Endothelial cell of umbilical vein (primary cell): ENCODE measurements at regions not wholly inside any gene's neighbourhood (a gene's known extent, or its start where the extent isn't known, plus 50 kb on each side); places are given as distances from the start of the nearest gene placed in this dataset.

Experiments
- BruUV-seq: library from RNA; stranded (reverse); fragments of 400-500 nt; replicated peaks from 2 replicates; lab custom pipeline; 2021; lab: Mats Ljungman, UMichigan
- CTCF ChIA-PET: fragments of 300-600, 350-600 bp; sonication (Branson Sonifier 250); formaldehyde crosslinking; loops from one replicate; lab custom pipeline; 2021; ENCODE audit warnings: antibody characterized with exemption, inconsistent platforms; lab: Charles Lee
- POLR2A ChIA-PET: fragments of 300-600, 350-600 bp; sonication (Branson Sonifier 250); formaldehyde crosslinking; loops from one replicate; lab custom pipeline; 2021; ENCODE audit warnings: antibody characterized with exemption, inconsistent platforms; lab: Charles Lee
- DNase-seq: peaks from one replicate; pipeline ENCODE4 v3.0.0-alpha.2; 2011; ENCODE audit warnings: low read depth, low spot score
- FAIRE-seq: peaks from 2 replicates; lab custom pipeline; 2011; peaks lifted over from hg19 to GRCh38; lab: Jason Lieb, UNC
- H2AFZ ChIP-seq: 2 replicates; pipeline ENCODE4 v1.6.0; 2012; ENCODE audit warnings: low read depth, low read length, control low read depth, inconsistent platforms
- H3K27ac ChIP-seq: 2 replicates; pipeline ENCODE4 v1.5.1; 2011; ENCODE audit warnings: low read depth, mild to moderate bottlenecking, control low read depth, low read length, moderate library complexity; ENCODE audit not compliant: insufficient read depth
- H3K27me3 ChIP-seq, 2 experiments: 2 replicates each; pipeline versions ENCODE4 v1.6.0 to v1.6.1; 2011; ENCODE audit warnings: low read length in 2 of 2, mixed read lengths in 1 of 2; ENCODE audit not compliant: control insufficient read depth in 2 of 2, insufficient read depth in 2 of 2
- H3K36me3 ChIP-seq, 2 experiments: 2 replicates in 1 of 2; 3 replicates in 1 of 2; pipeline ENCODE4 v1.5.1; 2011; ENCODE audit warnings: low read length in 2 of 2, mild to moderate bottlenecking in 1 of 2, moderate library complexity in 1 of 2; ENCODE audit not compliant: control insufficient read depth in 2 of 2, insufficient read depth in 2 of 2; ENCODE audit errors: extremely low read depth in 1 of 2
- H3K4me1 ChIP-seq: 3 replicates; pipeline ENCODE4 v1.5.1; 2011; ENCODE audit warnings: mild to moderate bottlenecking, low read length; ENCODE audit not compliant: control insufficient read depth, insufficient read depth; ENCODE audit errors: extremely low read depth
- H3K4me2 ChIP-seq: 2 replicates; pipeline ENCODE4 v1.6.1; 2011; ENCODE audit warnings: low read length, control low read depth, mixed read lengths; ENCODE audit not compliant: insufficient read depth
- H3K4me3 ChIP-seq, 3 experiments: fragments of 200-600 bp in 1 of 3; sonication (generic), shearing (Covaris generic) in 1 of 3; replicated peaks in 1 of 3; 2 replicates each; pipeline ENCODE4 v1.5.1; 2011 to 2016; ENCODE audit warnings: control low read depth in 3 of 3, low read length in 3 of 3, mild to moderate bottlenecking in 2 of 3, inconsistent platforms in 1 of 3, low read depth in 1 of 3, moderate library complexity in 1 of 3; ENCODE audit not compliant: insufficient read depth in 1 of 3
- H3K79me2 ChIP-seq: 2 replicates; pipeline ENCODE4 v1.6.0; 2012; ENCODE audit warnings: low read length, inconsistent platforms; ENCODE audit not compliant: control insufficient read depth, insufficient read depth
- H3K9ac ChIP-seq: replicated peaks from 2 replicates; pipeline ENCODE3; 2011; ENCODE audit warnings: low read length, control low read depth; ENCODE audit not compliant: insufficient read depth; ENCODE audit errors: extremely low read depth
- H3K9me1 ChIP-seq: replicated peaks from 3 replicates; pipeline ENCODE4 v1.6.0; 2011; ENCODE audit warnings: mild to moderate bottlenecking, low read length; ENCODE audit not compliant: control insufficient read depth, insufficient read depth; ENCODE audit errors: extremely low read depth
- H3K9me3 ChIP-seq: replicated peaks from 2 replicates; pipeline ENCODE4 v1.5.1; 2012; ENCODE audit warnings: low read length, inconsistent platforms; ENCODE audit not compliant: control insufficient read depth, insufficient read depth
- H4K20me1 ChIP-seq: replicated peaks from 2 replicates; pipeline ENCODE3; 2011; ENCODE audit warnings: mild to moderate bottlenecking, low read length; ENCODE audit not compliant: control insufficient read depth, insufficient read depth; ENCODE audit errors: extremely low read depth
- CTCF ChIP-seq, 2 donors: IDR thresholded peaks; 1 replicate in 1 of 2; 2 replicates in 1 of 2; pipeline ENCODE4 v1.5.1; 2011; ENCODE audit warnings: low read length in 2 of 2, mild to moderate bottlenecking in 2 of 2, moderate library complexity in 2 of 2, control low read depth in 1 of 2, inconsistent platforms in 1 of 2, low read depth in 1 of 2; ENCODE audit not compliant: insufficient read depth in 1 of 2; ENCODE audit errors: extremely low read depth in 1 of 2
- EZH2 ChIP-seq: IDR thresholded peaks from 2 replicates; pipeline ENCODE4 v1.6.1; 2012; ENCODE audit warnings: borderline replicate concordance, low read depth, mild to moderate bottlenecking, moderate library complexity, low read length, inconsistent platforms; ENCODE audit not compliant: severe bottlenecking
- FOS ChIP-seq: IDR thresholded peaks from 2 replicates; pipeline ENCODE4 v1.6.1; 2011; ENCODE audit warnings: mild to moderate bottlenecking, low read length, moderate library complexity, borderline replicate concordance; ENCODE audit not compliant: insufficient read depth
- GATA2 ChIP-seq: IDR thresholded peaks from 2 replicates; pipeline ENCODE4 v1.7.0; 2011; ENCODE audit warnings: low read depth, mild to moderate bottlenecking, moderate library complexity, mixed read lengths, low read length; ENCODE audit not compliant: insufficient read length, insufficient read depth
- JUN ChIP-seq: IDR thresholded peaks from 2 replicates; pipeline ENCODE4 v1.6.1; 2011; ENCODE audit warnings: borderline replicate concordance, low read depth; ENCODE audit not compliant: insufficient read length, insufficient read depth
- MAX ChIP-seq: IDR thresholded peaks from 2 replicates; pipeline ENCODE4 v1.6.1; 2011; ENCODE audit not compliant: insufficient read depth, insufficient read length
- MYC ChIP-seq: IDR thresholded peaks from one replicate; pipeline ENCODE4 v1.6.1; 2011; ENCODE audit warnings: mild to moderate bottlenecking, low read depth, low read length
- POLR2A ChIP-seq: IDR thresholded peaks from 2 replicates; pipeline ENCODE4 v1.6.1; 2012; ENCODE audit warnings: low read depth, mild to moderate bottlenecking, control low read depth, low read length
- POLR2AphosphoS5 ChIP-seq: IDR thresholded peaks from 2 replicates; pipeline ENCODE4 v1.6.1; 2012; ENCODE audit warnings: low read depth, mild to moderate bottlenecking, control low read depth, low read length, moderate library complexity; ENCODE audit not compliant: insufficient read depth
- dilution Hi-C: fragments of 300-500 bp; cut with MboI; formaldehyde crosslinking; loops from one replicate; pipeline ENCODE4 v1.15.0; 2019; ENCODE audit warnings: low sequenced_read_pairs; ENCODE audit not compliant: extremely low pct_ligation_motif_present
- intact Hi-C: fragments of 100-400 bp; cut with micrococcal nuclease; formaldehyde crosslinking; loops from one replicate; pipeline ENCODE4 v1.10.0; 2022

GRCh38 chr1:75993661-75994060 is 61.5 kb upstream of the ASB17 start:
- TF ChIP-seq POLR2AphosphoS5, result no peak
- TF ChIP-seq FOS, result no peak
- no peak for TF ChIP-seq EZH2
- TF ChIP-seq CTCF (IDR thresholded peaks at IDR 0.05; ENCODE audit: extremely low read depth in 1 of 2, insufficient read depth in 1 of 2, low read depth in 1 of 2, low read length in 2 of 2), result no peak
- no peak for TF ChIP-seq POLR2A
- TF ChIP-seq JUN, result no peak
- TF ChIP-seq GATA2, result no peak
- TF ChIP-seq MYC, result no peak
- no peak for TF ChIP-seq MAX
- Histone ChIP-seq H4K20me1 (no peaks in the 10 kb centered on the region), H2AFZ (no peak overlapping the region), H3K79me2 (no peaks in the 10 kb centered on the region), H3K9ac (no peak overlapping the region), H3K36me3 (no peaks in the 10 kb centered on the region), H3K9me1 (no peaks in the 10 kb centered on the region), H3K27me3 (peaks cover 0 to 3% of the 10 kb centered on the region in 2 experiments), H3K27ac (no peak overlapping the region), H3K4me2 (no peak overlapping the region), H3K9me3 (no peaks in the 10 kb centered on the region), H3K4me3 (no peak overlapping the region), H3K4me1 (no peaks in the 10 kb centered on the region)
- no TSS peak for BruUV-seq
- no peak for FAIRE-seq
- POLR2A ChIA-PET, result no interaction called here
- intact Hi-C loops (no loop called here), dilution Hi-C loops (no loop called here)
- CTCF ChIA-PET, result interaction anchor here (0.9 to 1.3 kb wide), 2 partner anchors 161 to 1133 kb away, joined by 3 to 4 read pairs; no protein-coding TSS in a partner anchor
- DNase-seq, result no peak
